Breast epithelium (tissue), 3 donors: ENCODE measurements at regions not wholly inside any gene's neighbourhood (a gene's known extent, or its start where the extent isn't known, plus 50 kb on each side); places are given as distances from the start of the nearest gene placed in this dataset.
"Not testable (repeated sequence)": the region's sequence is repeated elsewhere in the genome, so short reads cannot be mapped to it uniquely, and the experiment has no call there.

Experiments used
- POLR2A ChIP-seq: fragments of 450-650 bp; IDR thresholded peaks from one replicate; pipeline ENCODE4 v1.6.1; 2016; ENCODE audit warnings: antibody characterized with exemption, mild to moderate bottlenecking, moderate library complexity
- POLR2AphosphoS5 ChIP-seq, 3 donors: sonication (generic); formaldehyde crosslinking; IDR thresholded peaks; one replicate each; pipeline ENCODE4 v1.6.1; 2017; ENCODE audit warnings: antibody characterized with exemption in 3 of 3
- TF ChIP-seq, protein P1 (sequence below), 3 donors: fragments of 450-650 bp; IDR thresholded peaks; one replicate each; pipeline ENCODE4 v1.5.1; 2016 to 2017; ENCODE audit warnings: antibody characterized with exemption in 3 of 3, mild to moderate bottlenecking in 3 of 3, moderate library complexity in 3 of 3

DNA sequence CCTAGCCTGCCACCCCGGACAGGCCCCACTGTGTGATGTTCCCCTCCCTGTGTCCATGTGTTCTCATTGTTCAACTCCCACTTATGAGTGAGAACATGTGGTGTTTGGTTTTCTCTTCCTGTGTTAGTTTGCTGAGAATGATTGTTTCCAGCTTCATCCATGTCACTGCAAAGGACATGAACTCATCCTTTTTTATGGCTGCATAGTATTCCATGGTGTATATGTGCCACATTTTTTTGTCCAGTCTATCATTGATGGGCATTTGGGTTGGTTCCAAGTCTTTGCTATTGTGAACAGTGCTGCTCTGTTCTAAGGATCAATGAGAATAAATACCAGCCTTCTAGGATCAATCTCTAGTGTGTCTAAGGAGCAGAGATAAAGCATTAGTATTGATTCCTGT, 543.9 kb upstream of the ZNF804A start:
- TF ChIP-seq, protein P1, sequence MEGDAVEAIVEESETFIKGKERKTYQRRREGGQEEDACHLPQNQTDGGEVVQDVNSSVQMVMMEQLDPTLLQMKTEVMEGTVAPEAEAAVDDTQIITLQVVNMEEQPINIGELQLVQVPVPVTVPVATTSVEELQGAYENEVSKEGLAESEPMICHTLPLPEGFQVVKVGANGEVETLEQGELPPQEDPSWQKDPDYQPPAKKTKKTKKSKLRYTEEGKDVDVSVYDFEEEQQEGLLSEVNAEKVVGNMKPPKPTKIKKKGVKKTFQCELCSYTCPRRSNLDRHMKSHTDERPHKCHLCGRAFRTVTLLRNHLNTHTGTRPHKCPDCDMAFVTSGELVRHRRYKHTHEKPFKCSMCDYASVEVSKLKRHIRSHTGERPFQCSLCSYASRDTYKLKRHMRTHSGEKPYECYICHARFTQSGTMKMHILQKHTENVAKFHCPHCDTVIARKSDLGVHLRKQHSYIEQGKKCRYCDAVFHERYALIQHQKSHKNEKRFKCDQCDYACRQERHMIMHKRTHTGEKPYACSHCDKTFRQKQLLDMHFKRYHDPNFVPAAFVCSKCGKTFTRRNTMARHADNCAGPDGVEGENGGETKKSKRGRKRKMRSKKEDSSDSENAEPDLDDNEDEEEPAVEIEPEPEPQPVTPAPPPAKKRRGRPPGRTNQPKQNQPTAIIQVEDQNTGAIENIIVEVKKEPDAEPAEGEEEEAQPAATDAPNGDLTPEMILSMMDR (IDR thresholded peaks at IDR 0.05) = not testable (repeated sequence)
- TF ChIP-seq POLR2A; POLR2AphosphoS5 (IDR thresholded peaks at IDR 0.05): not testable (repeated sequence)
